ENCODE measurements at regions not wholly inside any gene's neighbourhood (a gene's known extent, or its start where the extent isn't known, plus 50 kb on each side); places are given as distances from the start of the nearest gene placed in this dataset.

GRCh38 chr4:23130845-23131244 is 438.1 kb downstream of the GBA3 start:
- Histone ChIP-seq H3K4me3 (no peak overlapping the region), H3K9me3 (no peaks in the 10 kb centered on the region), H3K36me3 (no peaks in the 10 kb centered on the region), H3K4me1 (no peaks in the 10 kb centered on the region), H3K27ac (no peak overlapping the region), H3K27me3 (no peaks in the 10 kb centered on the region)
- WGBS (ENCODE audit: insufficient coverage, low coverage, low lambda C conversion rate, missing lambda C conversion rate), result 75% methylated on average over 2 of the region's 2 CpGs
- TF ChIP-seq CTCF (IDR thresholded peaks at IDR 0.05), result no peak
- TF ChIP-seq POLR2A (IDR thresholded peaks at IDR 0.05), result no peak
- DNase-seq (no peak), ATAC-seq (no peak)
- intact Hi-C loops (cut with DNase I), result no loop called here

- no peaks in the 10 kb centered on the region for H3K9me3 ChIP-seq
- H3K4me1 ChIP-seq, result no peaks in the 10 kb centered on the region
- DNase-seq, result no peak
- intact Hi-C loops (cut with DNase I), result no loop called here
- H3K27me3 ChIP-seq, result no peaks in the 10 kb centered on the region
- 91% methylated on average over 6 of the region's 6 CpGs for WGBS (ENCODE audit: insufficient coverage, low coverage, low lambda C conversion rate, missing lambda C conversion rate)
- no peak for ATAC-seq
- TF ChIP-seq POLR2A (IDR thresholded peaks at IDR 0.05), result no peak
- no peak for TF ChIP-seq CTCF (IDR thresholded peaks at IDR 0.05)
- no peaks in the 10 kb centered on the region for H3K36me3 ChIP-seq
- no peak overlapping the region for H3K27ac ChIP-seq
- no peak overlapping the region for H3K4me3 ChIP-seq
These were observed 432.4 kb downstream of the GBA3 start for GRCh38 chr4:23125118-23125517.

GRCh38 chr4:23122666-23123400 is 430.1 kb downstream of the GBA3 start:
- Histone ChIP-seq H3K36me3 (no peaks in the 10 kb centered on the region), H3K4me3 (no peak overlapping the region), H3K9me3 (no peaks in the 10 kb centered on the region), H3K4me1 (no peaks in the 10 kb centered on the region), H3K27me3 (no peaks in the 10 kb centered on the region), H3K27ac (no peak overlapping the region)
- no peak for ATAC-seq
- no peak for TF ChIP-seq CTCF (IDR thresholded peaks at IDR 0.05)
- no peak for DNase-seq
- intact Hi-C loops (cut with DNase I), result no loop called here
- 80% methylated on average over 2 of the region's 2 CpGs for WGBS (ENCODE audit: insufficient coverage, low coverage, low lambda C conversion rate, missing lambda C conversion rate)

- Histone ChIP-seq H3K4me3 (no peak overlapping the region), H3K27ac (no peak overlapping the region), H3K9me3 (no peaks in the 10 kb centered on the region), H3K4me1 (no peaks in the 10 kb centered on the region), H3K36me3 (no peaks in the 10 kb centered on the region), H3K27me3 (no peaks in the 10 kb centered on the region)
- TF ChIP-seq POLR2A (IDR thresholded peaks at IDR 0.05), result no peak
- ATAC-seq, result no peak
- DNase-seq, result no peak
- 78% methylated on average over 3 of the region's 3 CpGs for WGBS (ENCODE audit: insufficient coverage, low coverage, low lambda C conversion rate, missing lambda C conversion rate)
- intact Hi-C loops (cut with DNase I), result no loop called here
These were observed 427.6 kb downstream of the GBA3 start for GRCh38 chr4:23120374-23120773.

DNA sequence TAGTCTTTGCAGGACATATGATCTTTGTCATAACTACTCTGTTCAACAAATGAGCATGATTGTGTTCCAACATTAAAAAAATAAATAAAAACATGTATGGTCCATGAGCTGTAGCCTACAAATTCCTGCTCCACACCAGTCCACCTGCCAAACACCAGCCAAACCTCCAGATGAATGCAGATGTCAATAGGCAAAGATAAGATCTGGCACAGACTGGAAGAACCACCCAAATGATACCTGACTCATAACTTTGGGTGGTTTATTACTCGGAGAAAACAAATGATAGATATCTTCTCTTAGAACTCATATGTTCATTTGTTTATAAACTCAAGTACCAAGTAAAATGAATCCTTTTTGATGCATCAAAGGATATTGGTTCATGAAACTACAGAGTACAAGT is 425.1 kb downstream of the GBA3 start:
- Histone ChIP-seq H3K4me1 (no peaks in the 10 kb centered on the region), H3K27ac (no peak overlapping the region), H3K9me3 (no peaks in the 10 kb centered on the region), H3K36me3 (no peaks in the 10 kb centered on the region), H3K4me3 (no peak overlapping the region), H3K27me3 (no peaks in the 10 kb centered on the region)
- intact Hi-C loops (cut with DNase I), result no loop called here
- no peak for ATAC-seq
- DNase-seq, result no peak
- WGBS (ENCODE audit: insufficient coverage, low coverage, low lambda C conversion rate, missing lambda C conversion rate), result 63% methylated on average over 1 of the region's 1 CpG
- TF ChIP-seq CTCF (IDR thresholded peaks at IDR 0.05) (no peak), POLR2A (IDR thresholded peaks at IDR 0.05) (no peak)
